K562 (cell line): ENCODE measurements at regions not wholly inside any gene's neighbourhood (a gene's known extent, or its start where the extent isn't known, plus 50 kb on each side); places are given as distances from the start of the nearest gene placed in this dataset.

Experiments
- ATAC-seq: fragments of 200-7000 bp; cut with Tn5 transposase; 3 replicates; pipeline ENCODE4 v1.9.1; 2020; ENCODE audit warnings: moderate library complexity
- BruUV-seq: library from RNA; stranded (reverse); fragments of 400-500 nt; replicated peaks from 2 replicates; lab custom pipeline; 2021; lab: Mats Ljungman, UMichigan
- CTCF ChIA-PET: fragments of 300-600 bp; formaldehyde crosslinking; extraction: SDS; loops from one replicate; lab custom pipeline; 2021; ENCODE audit warnings: low intra/inter-chr PET ratio; lab: Yijun Ruan, JAX
- POLR2A ChIA-PET: fragments of 300-600, 350-650 bp; sonication (Branson Sonifier 250); formaldehyde crosslinking; extraction: SDS; loops from one replicate; lab custom pipeline; 2021; ENCODE audit warnings: antibody characterized with exemption, inconsistent platforms; lab: Yijun Ruan, JAX
- DNase-seq, 4 experiments: peaks; one replicate each; pipeline versions ENCODE4 v3.0.0 to v3.0.0-alpha.2; 2011 to 2018; ENCODE audit warnings: low spot score in 3 of 4, mixed read lengths in 3 of 4; ENCODE audit errors: extremely low read depth in 1 of 4
- FAIRE-seq: peaks from 2 replicates; lab custom pipeline; 2011; peaks lifted over from hg19 to GRCh38; lab: Jason Lieb, UNC
- H2AFZ ChIP-seq: 2 replicates; pipeline ENCODE4 v1.6.0; 2011; ENCODE audit warnings: low read depth, low read length, control low read depth, inconsistent platforms
- H3K27ac ChIP-seq: fragments of 200-600 bp; 3 replicates; pipeline ENCODE4 v1.8.0; 2011; ENCODE audit warnings: low read depth, mild to moderate bottlenecking, control low read depth, inconsistent platforms, low read length, moderate library complexity, mixed read lengths; ENCODE audit errors: extremely low read depth
- H3K27me3 ChIP-seq, 2 experiments: fragments of 300-600 bp in 1 of 2; 2 replicates in 1 of 2; 3 replicates in 1 of 2; pipeline versions ENCODE4 v1.6.0 to v1.8.0; 2011; ENCODE audit warnings: inconsistent platforms in 2 of 2, low read length in 2 of 2, mild to moderate bottlenecking in 1 of 2, mixed read lengths in 1 of 2, moderate library complexity in 1 of 2; ENCODE audit not compliant: control insufficient read depth in 2 of 2, insufficient read depth in 2 of 2
- H3K36me3 ChIP-seq: fragments of 300-600 bp; 3 replicates; pipeline ENCODE4 v1.8.0; 2011; ENCODE audit warnings: mild to moderate bottlenecking, low read length, inconsistent platforms; ENCODE audit not compliant: control insufficient read depth, insufficient read depth
- H3K4me1 ChIP-seq, 2 experiments: fragments of 200-600 bp in 1 of 2; replicated peaks in 1 of 2; 2 replicates in 1 of 2; 3 replicates in 1 of 2; pipeline versions ENCODE4 v1.5.1 to v1.8.0; 2011; ENCODE audit warnings: inconsistent platforms in 2 of 2, low read length in 2 of 2, mild to moderate bottlenecking in 1 of 2, mixed read lengths in 1 of 2, moderate library complexity in 1 of 2; ENCODE audit not compliant: control insufficient read depth in 2 of 2, insufficient read depth in 2 of 2
- H3K4me2 ChIP-seq: 2 replicates; pipeline ENCODE4 v1.6.1; 2011; ENCODE audit warnings: low read length, control low read depth, inconsistent platforms, mixed read lengths; ENCODE audit not compliant: insufficient read depth
- H3K4me3 ChIP-seq: fragments of 200-600 bp; sonication (generic), shearing (Covaris generic); 2 replicates; pipeline ENCODE4 v1.5.1; 2016; ENCODE audit warnings: control low read depth, inconsistent platforms
- H3K79me2 ChIP-seq: fragments of 200-600 bp; 3 replicates; pipeline ENCODE4 v1.8.0; 2011; ENCODE audit warnings: low read length, inconsistent platforms; ENCODE audit not compliant: control insufficient read depth, insufficient read depth
- H3K9ac ChIP-seq, 2 experiments: 2 replicates each; pipeline versions ENCODE4 v1.6.0 to v1.6.1; 2011; ENCODE audit warnings: low read depth in 2 of 2, low read length in 2 of 2, control low read depth in 1 of 2, inconsistent platforms in 1 of 2, mild to moderate bottlenecking in 1 of 2, mixed read lengths in 1 of 2; ENCODE audit not compliant: insufficient read depth in 1 of 2
- H3K9me1 ChIP-seq: one replicate; pipeline ENCODE4 v1.6.0; 2011; ENCODE audit warnings: inconsistent platforms, mild to moderate bottlenecking, low read length, moderate library complexity; ENCODE audit not compliant: control insufficient read depth, insufficient read depth
- H3K9me3 ChIP-seq: replicated peaks from 2 replicates; pipeline ENCODE4 v1.5.1; 2011; ENCODE audit warnings: low read depth, low read length, inconsistent platforms; ENCODE audit not compliant: control insufficient read depth, insufficient read depth
- H4K20me1 ChIP-seq: replicated peaks from 2 replicates; pipeline ENCODE4 v1.6.1; 2011; ENCODE audit warnings: low read length, inconsistent platforms, mixed read lengths; ENCODE audit not compliant: control insufficient read depth, insufficient read depth
- C11orf30 ChIP-seq: fragments of 450-650 bp; IDR thresholded peaks from 2 replicates; pipeline ENCODE4 v1.6.1; 2016; ENCODE audit warnings: low read depth, mild to moderate bottlenecking
- CBX8 ChIP-seq: fragments of 200-600 bp; sonication (generic); IDR thresholded peaks from 2 replicates; pipeline ENCODE4 v1.6.1; 2012; ENCODE audit warnings: borderline replicate concordance, mixed run types, low read depth, mild to moderate bottlenecking, moderate library complexity, mixed read lengths, low read length, control low read depth, inconsistent platforms; ENCODE audit not compliant: poor library complexity, severe bottlenecking; ENCODE audit errors: extremely low read depth
- CREB1 ChIP-seq, 2 experiments: sonication (generic) in 1 of 2; formaldehyde crosslinking in 1 of 2; IDR thresholded peaks; 2 replicates each; pipeline versions ENCODE4 v1.6.1 to v1.8.0; 2012 to 2022; ENCODE audit warnings: inconsistent platforms in 1 of 2, mild to moderate bottlenecking in 1 of 2, missing genetic modification reagents in 1 of 2, moderate library complexity in 1 of 2
- CTCFL ChIP-seq: IDR thresholded peaks from 2 replicates; pipeline ENCODE4 v1.6.1; 2011; ENCODE audit warnings: borderline replicate concordance, low read depth, mild to moderate bottlenecking, moderate library complexity, low read length; ENCODE audit not compliant: insufficient read depth, poor library complexity, severe bottlenecking
- ELF4 ChIP-seq: fragments of 450-650 bp; formaldehyde crosslinking; IDR thresholded peaks from 2 replicates; pipeline ENCODE4 v1.4.0; 2022; ENCODE audit warnings: missing genetic modification characterization
- MEIS2 ChIP-seq: fragments of 450-650 bp; IDR thresholded peaks from 2 replicates; pipeline ENCODE4 v1.6.1; 2014; ENCODE audit warnings: mild to moderate bottlenecking; ENCODE audit not compliant: partially characterized antibody
- TCF15 ChIP-seq: fragments of 250-450 bp; sonication (Bioruptor Pico); IDR thresholded peaks from 2 replicates; pipeline ENCODE4 v1.8.0; 2022; ENCODE audit warnings: moderate library complexity, mild to moderate bottlenecking, inconsistent platforms
- YBX1 ChIP-seq: fragments of 450-650 bp; IDR thresholded peaks from 2 replicates; pipeline ENCODE4 v1.7.1; 2016; ENCODE audit warnings: mild to moderate bottlenecking
- ZBTB26 ChIP-seq: fragments of 450-650 bp; formaldehyde crosslinking; IDR thresholded peaks from 2 replicates; pipeline ENCODE4 v1.4.0; 2022; ENCODE audit warnings: missing genetic modification characterization
- WGBS: fragments of 100-300 bp; shearing (Covaris generic); methylation state at CpG from one replicate; pipeline ENCODE4 v1.1.6; 2016; ENCODE audit warnings: low coverage, mixed read lengths; ENCODE audit not compliant: insufficient coverage; ENCODE audit errors: missing lambda C conversion rate; 5-methylcytosine and 5-hydroxymethylcytosine counted together
- in situ Hi-C: fragments of 300-500 bp; cut with MboI; formaldehyde crosslinking; loops from 4 replicates; pipeline ENCODE4 v1.15.0; 2018; ENCODE audit warnings: inconsistent platforms, mixed read lengths
- intact Hi-C: fragments of 100-400 bp; cut with micrococcal nuclease; formaldehyde crosslinking; loops from 2 replicates; pipeline ENCODE4 v1.14.2; 2022
- TF ChIP-seq, protein P1 (sequence below): sonication (generic); formaldehyde crosslinking; IDR thresholded peaks from 2 replicates; pipeline ENCODE4 v1.9.0; 2022; ENCODE audit warnings: mild to moderate bottlenecking, missing genetic modification reagents

DNA sequence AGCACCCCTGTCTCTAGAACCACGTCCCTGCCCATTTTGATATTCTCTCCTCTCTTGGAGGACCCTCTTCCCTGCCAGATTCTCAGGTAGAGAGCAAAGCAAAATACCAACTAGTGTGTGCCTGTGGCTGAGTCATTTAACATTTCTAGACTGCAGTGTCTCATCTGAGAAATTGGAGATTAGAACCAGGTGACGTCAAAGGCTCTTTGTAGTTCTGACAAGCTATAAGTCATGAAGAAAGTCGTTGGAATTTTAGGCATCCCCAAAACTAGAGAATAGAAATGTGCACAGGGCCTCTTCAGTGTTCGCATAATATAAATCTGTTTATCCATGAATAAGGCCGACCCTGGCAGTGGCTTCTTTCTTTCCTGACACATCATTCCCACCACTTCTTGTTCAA, 74.4 kb upstream of the TANC1 start (continued):
- TF ChIP-seq C11orf30 (no peak), MEIS2 (peak; percentile 64), YBX1 (no peak)

DNA sequence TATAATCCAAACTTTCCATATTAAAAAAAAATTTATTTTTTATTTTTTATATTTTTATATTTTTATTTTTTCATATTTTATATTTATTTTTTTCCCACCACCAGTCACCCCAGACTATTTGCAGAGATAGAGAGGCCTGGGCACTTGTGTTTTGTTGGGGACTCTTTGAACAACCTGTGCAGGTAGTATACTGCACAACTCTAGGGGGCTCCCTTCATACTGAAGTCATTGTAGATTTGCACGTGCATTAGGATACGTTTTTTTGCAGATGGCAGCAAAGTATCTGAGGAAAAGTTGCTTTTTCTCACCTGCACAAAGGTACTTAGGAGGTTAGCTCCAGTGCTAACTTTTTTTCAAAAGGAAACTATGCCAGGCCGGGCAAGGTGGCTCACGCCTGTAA, 73.9 kb upstream of the TANC1 start:
- in situ Hi-C loops, result no loop called here
- 0% methylated on average over 4 of the region's 4 CpGs for WGBS
- Histone ChIP-seq H3K27me3 (peaks cover 5 to 26% of the 10 kb centered on the region in 2 experiments; a peak in 3 of 5 replicates), H3K27ac (no peak overlapping the region), H3K4me3 (no peak overlapping the region), H3K4me1 (no peaks in the 10 kb centered on the region), H3K9me3 (no peaks in the 10 kb centered on the region), H3K9me1 (no peaks in the 10 kb centered on the region), H3K9ac (no peak overlapping the region), H4K20me1 (no peaks in the 10 kb centered on the region), H2AFZ (no peak overlapping the region), H3K36me3 (no peaks in the 10 kb centered on the region), H3K4me2 (no peak overlapping the region), H3K79me2 (no peaks in the 10 kb centered on the region)
- FAIRE-seq (no peak), DNase-seq (no peak), ATAC-seq (no peak)
- POLR2A ChIA-PET, result no interaction called here
- BruUV-seq, result no TSS peak
- TF ChIP-seq, protein P1, sequence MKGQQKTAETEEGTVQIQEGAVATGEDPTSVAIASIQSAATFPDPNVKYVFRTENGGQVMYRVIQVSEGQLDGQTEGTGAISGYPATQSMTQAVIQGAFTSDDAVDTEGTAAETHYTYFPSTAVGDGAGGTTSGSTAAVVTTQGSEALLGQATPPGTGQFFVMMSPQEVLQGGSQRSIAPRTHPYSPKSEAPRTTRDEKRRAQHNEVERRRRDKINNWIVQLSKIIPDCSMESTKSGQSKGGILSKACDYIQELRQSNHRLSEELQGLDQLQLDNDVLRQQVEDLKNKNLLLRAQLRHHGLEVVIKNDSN, result no peak
- TF ChIP-seq CREB1 (IDR thresholded peaks at IDR 0.05), result no peak
- TF ChIP-seq CREB1 (CRISPR knock-in tag; IDR thresholded peaks at IDR 0.05), result no peak
- TF ChIP-seq CTCFL, result peak; percentile 37
- no peak for TF ChIP-seq ELF4 (CRISPR knock-in tag)
- TF ChIP-seq ZBTB26 (CRISPR knock-in tag), result no peak
- TF ChIP-seq CBX8, result no peak
- no peak for TF ChIP-seq TCF15 (CRISPR knock-in tag)
- CTCF ChIA-PET, result no interaction called here
- intact Hi-C loops, result no loop called here
